Renal cortex interstitium (tissue), 11 donors: ENCODE measurements at regions not wholly inside any gene's neighbourhood (a gene's known extent, or its start where the extent isn't known, plus 50 kb on each side); places are given as distances from the start of the nearest gene placed in this dataset.
A peak's percentile ranks its signal among the peaks of the same experiment; 100 is the strongest.

Experiments used
- DNase-seq, 11 donors: peaks; one replicate each; pipeline ENCODE4 v3.0.0-alpha.2; 2013; ENCODE audit warnings: low read depth in 9 of 11, low spot score in 4 of 11; ENCODE audit errors: extremely low read depth in 1 of 11

GRCh38 chr4:45985038-45985437 is 138.8 kb downstream of the GABRG1 start:
- DNase-seq: no peak

- DNase-seq: no peak
Observed at GRCh38 chr4:45971108-45971507, 152.7 kb downstream of the GABRG1 start.

DNA sequence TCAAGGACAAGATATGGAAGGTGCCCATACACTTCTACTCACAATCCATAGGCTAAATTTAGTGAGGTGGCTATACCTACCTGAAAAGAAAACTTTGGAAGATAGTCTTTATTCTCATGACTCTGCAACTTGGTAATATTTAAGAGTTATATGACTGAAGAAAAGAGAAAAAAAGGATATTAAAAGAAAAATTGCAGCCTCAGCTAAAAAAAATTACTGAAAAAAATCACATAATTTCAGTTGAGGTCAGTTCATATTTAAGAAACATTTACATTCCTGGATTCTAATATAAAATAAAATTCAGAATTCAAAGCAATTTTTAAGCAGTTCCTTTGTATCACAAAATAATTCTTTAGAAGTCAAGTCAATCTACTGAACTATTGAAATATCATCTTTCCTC is 166.5 kb downstream of the GABRG1 start:
- DNase-seq: no peak

GRCh38 chr4:45954276-45954675 is 169.6 kb downstream of the GABRG1 start:
- DNase-seq: no peak

GRCh38 chr4:45951153-45951552 is 172.7 kb downstream of the GABRG1 start:
- DNase-seq: no peak

DNA sequence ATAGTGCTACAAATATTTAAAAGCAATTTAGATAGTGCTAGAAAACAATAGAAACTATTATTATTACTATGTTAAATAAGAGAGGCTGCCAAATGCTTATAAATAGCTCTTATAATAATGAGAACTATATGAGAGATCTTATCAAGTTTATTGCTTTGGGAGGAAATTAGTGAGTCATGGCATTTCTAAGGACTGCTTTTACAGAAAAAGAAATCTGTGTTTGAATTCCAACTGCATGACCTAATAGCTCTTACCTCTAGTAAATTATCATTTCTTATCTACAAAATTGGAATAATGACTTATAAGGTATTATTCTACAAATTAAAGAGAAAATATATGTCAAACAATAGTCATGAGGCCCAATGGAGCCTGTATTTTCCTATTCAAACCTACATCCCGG is 177.2 kb downstream of the GABRG1 start:
- DNase-seq: peak in 3 of 11 donors; percentile 5 to 25 (median 15)

DNA sequence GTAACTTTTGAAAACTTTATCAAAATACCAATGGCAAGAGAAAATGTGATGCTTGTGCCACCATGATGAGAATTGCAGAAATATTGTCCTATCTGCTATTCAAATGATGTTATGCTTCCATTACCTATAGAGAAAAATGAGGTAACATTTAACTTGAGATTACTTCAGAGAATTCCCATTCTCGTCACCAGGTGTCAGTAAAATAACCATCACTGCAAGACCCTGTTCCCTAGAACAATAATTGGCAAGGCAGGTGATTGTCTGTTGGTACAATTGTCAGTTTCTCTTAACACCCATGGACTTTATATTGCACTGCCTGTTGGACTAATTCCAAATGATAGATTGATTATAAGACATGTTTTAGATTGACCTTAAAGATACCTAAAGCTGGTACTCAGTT is 179.9 kb downstream of the GABRG1 start:
- no peak for DNase-seq

DNA sequence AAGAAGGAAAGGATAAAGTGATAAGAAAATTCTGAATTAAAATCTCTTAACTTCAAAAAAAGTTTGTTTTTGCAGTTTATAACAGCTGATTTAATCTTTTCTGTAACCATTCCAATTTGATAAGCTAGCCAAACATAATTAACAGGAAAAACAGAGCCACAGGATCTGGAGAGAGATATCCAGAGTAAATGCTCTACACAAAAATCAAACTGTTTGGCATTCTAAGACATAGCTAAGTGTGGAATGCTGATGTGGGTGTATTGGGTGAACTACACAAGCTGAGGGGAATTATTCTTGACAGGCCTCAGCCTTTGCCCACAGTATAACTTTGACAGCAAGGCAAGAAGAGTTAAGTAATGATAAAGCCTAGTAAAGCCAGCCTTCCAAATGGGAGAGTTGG is 184.8 kb downstream of the GABRG1 start:
- DNase-seq: no peak

DNA sequence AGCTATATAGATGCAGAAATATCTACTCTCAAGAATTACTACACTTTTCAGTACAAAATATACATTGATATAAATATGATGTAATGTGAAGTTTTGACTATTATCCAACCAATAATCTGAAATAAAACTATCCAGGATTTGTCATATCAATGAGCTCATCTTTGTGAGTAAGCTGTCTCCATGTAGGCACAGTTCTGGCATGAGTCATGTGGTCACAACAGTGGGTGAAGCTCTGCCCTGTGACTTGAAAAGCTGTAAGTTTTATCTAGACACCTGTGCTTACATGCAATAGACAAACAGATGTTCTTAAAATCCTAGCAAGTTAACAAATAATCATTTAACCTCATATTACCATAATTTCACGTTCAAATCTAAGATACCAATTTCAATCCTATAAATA is 192.7 kb downstream of the GABRG1 start:
- no peak for DNase-seq

DNA sequence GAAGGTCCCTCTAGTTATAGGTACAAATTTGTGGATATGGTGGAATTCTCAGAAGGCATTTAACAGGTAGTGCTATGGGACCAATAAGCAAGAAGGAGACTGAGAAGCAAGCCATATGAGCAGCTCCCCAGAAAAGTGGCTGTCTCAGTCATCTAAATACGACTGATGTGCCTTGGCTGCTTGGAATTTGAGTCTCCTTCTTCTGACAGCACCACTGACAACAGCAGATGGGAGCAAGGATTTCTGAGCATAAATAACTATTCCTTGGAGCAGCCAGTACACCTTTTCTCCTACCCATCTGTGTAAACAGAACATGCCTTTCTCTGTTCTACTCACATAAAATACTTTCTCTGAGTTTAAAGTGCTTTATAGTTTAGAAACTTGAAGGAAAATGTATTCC is 196.2 kb downstream of the GABRG1 start:
- DNase-seq: no peak

DNA sequence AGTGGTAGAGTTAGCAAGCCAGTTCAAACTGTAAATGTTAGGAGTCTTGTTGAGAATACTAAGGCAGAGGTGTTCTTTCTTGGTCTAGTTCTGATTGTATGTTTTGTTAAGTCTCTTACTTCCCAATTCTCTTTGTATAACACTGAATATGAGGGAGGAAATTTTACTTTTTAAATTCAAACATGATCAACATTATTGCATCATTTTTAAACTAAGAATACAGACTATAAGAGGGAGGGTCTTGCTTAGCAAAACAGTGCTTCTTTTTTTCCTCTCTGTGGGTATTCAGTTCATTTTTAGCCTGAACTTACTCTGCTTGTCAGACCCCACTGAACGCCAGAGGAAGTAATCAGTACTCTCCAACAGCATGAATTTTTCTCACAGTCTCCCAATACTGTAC is 198.0 kb downstream of the GABRG1 start:
- no peak for DNase-seq

- DNase-seq: no peak
Observed at GRCh38 chr4:45920861-45921260, 203.0 kb downstream of the GABRG1 start.

DNA sequence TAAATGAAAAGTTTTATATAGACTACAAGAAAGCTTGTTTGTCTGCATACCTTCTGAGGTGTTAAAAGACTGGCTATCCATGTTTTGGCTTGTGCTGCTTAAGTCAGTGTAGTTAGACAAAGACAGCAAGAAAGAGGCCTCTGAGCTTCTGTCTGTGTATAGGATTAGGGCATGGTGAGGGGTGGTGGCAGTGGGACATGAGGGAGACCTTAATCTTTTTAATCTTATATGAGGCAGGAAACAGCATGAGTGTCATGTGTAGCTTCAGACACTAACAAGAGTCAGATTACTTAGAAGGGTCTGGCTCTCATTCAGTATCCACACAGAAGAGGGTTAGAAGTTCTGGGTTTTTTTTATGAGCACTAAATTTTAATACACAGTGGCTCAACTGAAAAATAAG is 213.3 kb downstream of the GABRG1 start:
- DNase-seq: no peak

GRCh38 chr4:45897946-45898585 is 225.8 kb downstream of the GABRG1 start:
- no peak for DNase-seq

- DNase-seq: no peak
Observed at GRCh38 chr4:45883421-45883820, 240.4 kb downstream of the GABRG1 start.

DNA sequence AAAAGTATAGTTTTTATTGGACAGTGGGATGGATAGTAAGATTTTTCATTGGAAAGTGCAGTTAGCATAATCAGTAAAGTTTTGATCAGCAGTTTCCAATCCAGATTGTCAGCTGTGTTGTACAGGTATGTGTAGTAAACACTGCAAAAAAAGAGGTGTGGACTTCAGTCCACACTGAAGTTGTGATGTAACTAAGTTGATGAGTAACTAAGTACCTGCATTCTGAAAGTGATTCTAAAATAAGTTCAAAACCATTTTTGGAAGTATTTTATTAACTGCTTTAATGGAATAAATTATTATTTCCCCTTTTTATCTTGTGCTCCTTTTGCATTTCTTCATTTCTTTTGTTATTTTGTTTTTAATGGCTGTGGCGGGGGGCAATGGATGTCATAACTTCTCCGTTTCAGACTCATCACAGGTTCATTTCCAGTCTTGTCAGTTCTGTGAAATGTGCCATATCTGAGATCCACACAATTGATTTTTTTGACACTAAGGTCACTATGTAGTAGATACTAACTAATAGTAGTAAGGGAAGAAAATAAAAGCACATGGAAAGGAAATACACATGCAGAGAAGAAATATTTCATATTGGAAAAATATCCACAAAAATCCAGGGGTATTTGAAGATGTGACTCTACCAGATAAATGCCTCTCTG is 247.5 kb downstream of the GABRG1 start:
- DNase-seq: no peak

- no peak for DNase-seq
Observed at GRCh38 chr4:45869184-45869583, 254.7 kb downstream of the GABRG1 start.

DNA sequence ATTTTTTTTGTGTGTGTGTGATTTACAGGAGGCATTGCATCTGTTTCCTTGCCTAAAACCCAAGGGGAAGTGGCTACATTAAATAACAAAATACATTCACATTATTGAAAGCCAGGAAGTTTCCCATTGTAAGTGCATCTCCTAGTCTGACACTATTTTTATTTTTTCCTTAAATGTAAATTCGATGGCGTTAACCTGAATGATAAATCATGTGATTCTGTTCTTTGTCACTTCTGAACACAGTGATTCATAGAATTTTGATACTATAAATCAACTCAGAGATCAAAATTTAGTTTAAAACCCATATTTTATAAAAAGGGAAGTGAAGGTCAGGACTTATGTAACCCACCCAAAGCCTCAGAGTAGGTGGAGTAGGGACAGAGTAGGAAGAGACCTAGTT is 258.1 kb downstream of the GABRG1 start:
- no peak for DNase-seq

DNA sequence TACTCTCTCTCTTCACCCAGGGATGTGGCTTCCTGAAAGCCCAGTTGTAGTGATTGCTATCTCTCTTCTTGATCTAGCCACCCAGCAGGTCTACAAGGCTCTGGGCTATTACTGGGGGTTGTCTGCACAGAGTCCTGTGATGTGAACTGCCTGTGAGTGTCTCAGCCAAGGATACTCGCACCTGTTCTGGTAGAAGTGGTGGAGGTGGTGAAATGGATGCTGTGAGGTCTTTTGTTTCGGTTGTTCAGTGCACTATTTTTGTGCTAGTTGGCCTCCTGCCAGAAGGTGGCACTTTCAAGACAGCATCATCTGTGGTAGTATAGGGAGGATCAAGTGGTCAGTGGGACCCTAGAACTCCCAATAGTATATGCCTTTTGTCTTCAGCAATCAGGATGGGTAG is 268.0 kb downstream of the GABRG1 start:
- DNase-seq: no peak

- DNase-seq: no peak
Observed at GRCh38 chr4:45846016-45846415, 277.8 kb downstream of the GABRG1 start.

DNA sequence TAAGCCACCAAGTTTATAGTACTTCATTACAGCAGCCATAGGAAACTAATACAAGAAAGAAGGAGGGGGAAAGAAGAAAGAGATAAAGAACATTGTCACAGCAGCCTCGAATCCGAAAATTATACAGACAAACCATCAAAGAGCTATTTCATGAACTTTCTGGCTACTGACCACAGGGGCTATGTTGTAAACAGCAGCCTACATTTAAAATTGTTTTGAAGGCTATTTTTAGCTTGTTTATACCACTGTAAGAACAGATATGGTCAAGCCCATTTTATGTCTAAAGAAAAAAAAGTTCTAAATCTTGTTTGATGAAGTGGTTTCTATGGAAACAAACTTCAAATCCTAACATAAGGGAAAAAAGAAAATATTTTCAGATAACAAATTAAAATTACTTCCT is 282.1 kb downstream of the GABRG1 start:
- DNase-seq: no peak
